Body of pancreas (tissue), 4 donors: ENCODE measurements at regions not wholly inside any gene's neighbourhood (a gene's known extent, or its start where the extent isn't known, plus 50 kb on each side); places are given as distances from the start of the nearest gene placed in this dataset.

Experiments
- ATAC-seq: fragments of 150-250 bp; one replicate; pipeline ENCODE4 v1.9.1; 2016
- DNase-seq, 4 donors: peaks; one replicate each; pipeline ENCODE4 v3.0.0-alpha.2; 2019
- H3K27ac ChIP-seq, 4 donors: fragments of 200-600 bp; sonication (generic); 1 replicate in 3 of 4; 2 replicates in 1 of 4; pipeline versions ENCODE4 v1.5.1 to v1.6.1; 2016 to 2019; ENCODE audit warnings: mild to moderate bottlenecking in 1 of 4, mixed read lengths in 1 of 4, moderate library complexity in 1 of 4
- H3K27me3 ChIP-seq, 2 donors: fragments of 200-600 bp; sonication (generic); one replicate each; pipeline ENCODE4 v1.6.0; 2016; ENCODE audit warnings: mild to moderate bottlenecking in 1 of 2
- H3K36me3 ChIP-seq, 2 donors: fragments of 200-600 bp; sonication (generic); replicated peaks in 1 of 2; 2 replicates each; pipeline ENCODE4 v1.5.1; 2016; ENCODE audit warnings: low read depth in 2 of 2; ENCODE audit not compliant: insufficient read depth in 1 of 2
- H3K4me1 ChIP-seq: fragments of 200-600 bp; sonication (generic); one replicate; pipeline ENCODE4 v1.6.0; 2016
- H3K4me3 ChIP-seq, 2 donors: fragments of 200-600 bp; sonication (generic); 1 replicate in 1 of 2; 2 replicates in 1 of 2; pipeline ENCODE4 v1.5.1; 2016 to 2019
- H3K9me3 ChIP-seq, 3 donors: fragments of 200-600 bp; sonication (generic); 1 replicate in 2 of 3; 2 replicates in 1 of 3; pipeline ENCODE4 v1.5.1; 2016
- CTCF ChIP-seq, 7 experiments: fragments of 450-650 bp in 4 of 7; fragments of 200-600 bp in 3 of 7; sonication (generic) in 3 of 7; IDR thresholded peaks; one replicate each; pipeline ENCODE4 v1.5.1; 2016 to 2019; ENCODE audit warnings: antibody characterized with exemption in 7 of 7
- POLR2A ChIP-seq, 3 donors: fragments of 450-650 bp; IDR thresholded peaks; one replicate each; pipeline ENCODE4 v1.6.1; 2016; ENCODE audit warnings: antibody characterized with exemption in 3 of 3, mild to moderate bottlenecking in 2 of 3
- WGBS, 2 donors: methylation state at CpG; one replicate each; pipeline ENCODE4 v1.1.5; 2017; 5-methylcytosine and 5-hydroxymethylcytosine counted together
- intact Hi-C: fragments of 100-400 bp; cut with DNase I; formaldehyde crosslinking; loops from one replicate; pipeline ENCODE4 v1.15.1; 2023

GRCh38 chr20:60505423-60505822 is 547.2 kb downstream of the CDH26 start:
- no peak overlapping the region for H3K27ac ChIP-seq
- DNase-seq: no peak
- no peaks in the 10 kb centered on the region for H3K9me3 ChIP-seq
- no peak for ATAC-seq
- H3K4me1 ChIP-seq: no peaks in the 10 kb centered on the region
- TF ChIP-seq CTCF (IDR thresholded peaks at IDR 0.05): no peak
- TF ChIP-seq POLR2A (IDR thresholded peaks at IDR 0.05): no peak
- H3K27me3 ChIP-seq: no peaks in the 10 kb centered on the region
- H3K36me3 ChIP-seq: no peaks in the 10 kb centered on the region
- WGBS, 2 donors: 56 to 60% methylated on average over 3 of the region's 3 CpGs
- H3K4me3 ChIP-seq: no peak overlapping the region
- intact Hi-C loops: no loop called here

GRCh38 chr20:60506061-60506460 is 547.8 kb downstream of the CDH26 start:
- DNase-seq: no peak

GRCh38 chr20:60507087-60507694 is 549.0 kb downstream of the CDH26 start:
- H3K27ac ChIP-seq: no peak overlapping the region
- intact Hi-C loops: no loop called here
- H3K9me3 ChIP-seq: no peaks in the 10 kb centered on the region
- WGBS, 2 donors: 39 to 43% methylated on average over 9 of the region's 9 CpGs
- ATAC-seq (no peak), DNase-seq (no peak)
- H3K4me1 ChIP-seq: no peaks in the 10 kb centered on the region
- TF ChIP-seq POLR2A (IDR thresholded peaks at IDR 0.05) (no peak), CTCF (IDR thresholded peaks at IDR 0.05) (no peak)
- H3K36me3 ChIP-seq: no peaks in the 10 kb centered on the region
- H3K27me3 ChIP-seq: no peaks in the 10 kb centered on the region
- no peak overlapping the region for H3K4me3 ChIP-seq

More at GRCh38 chr20:60506061-60506460, 547.8 kb downstream of the CDH26 start:
- intact Hi-C loops: no loop called here
- no peaks in the 10 kb centered on the region for H3K27me3 ChIP-seq
- no peaks in the 10 kb centered on the region for H3K4me1 ChIP-seq
- no peak overlapping the region for H3K4me3 ChIP-seq
- no peaks in the 10 kb centered on the region for H3K36me3 ChIP-seq
- TF ChIP-seq CTCF (IDR thresholded peaks at IDR 0.05): no peak
- no peak for TF ChIP-seq POLR2A (IDR thresholded peaks at IDR 0.05)
- no peaks in the 10 kb centered on the region for H3K9me3 ChIP-seq
- no peak for ATAC-seq
- H3K27ac ChIP-seq: no peak overlapping the region
- WGBS, 2 donors: 75 to 81% methylated on average over 3 of the region's 3 CpGs

GRCh38 chr20:60509407-60509806 is 551.2 kb downstream of the CDH26 start:
- TF ChIP-seq POLR2A (IDR thresholded peaks at IDR 0.05): no peak
- TF ChIP-seq CTCF (IDR thresholded peaks at IDR 0.05): no peak
- Histone ChIP-seq H3K27me3 (no peaks in the 10 kb centered on the region), H3K4me1 (no peaks in the 10 kb centered on the region), H3K9me3 (no peaks in the 10 kb centered on the region), H3K27ac (no peak overlapping the region), H3K36me3 (no peaks in the 10 kb centered on the region), H3K4me3 (no peak overlapping the region)
- ATAC-seq: no peak
- intact Hi-C loops: no loop called here
- 66 to 72% methylated on average over 4 of the region's 4 CpGs for WGBS, 2 donors
- DNase-seq: no peak

- H3K36me3 ChIP-seq: no peaks in the 10 kb centered on the region
- H3K27ac ChIP-seq: no peak overlapping the region
- no peaks in the 10 kb centered on the region for H3K27me3 ChIP-seq
- ATAC-seq: no peak
- DNase-seq: no peak
- TF ChIP-seq POLR2A (IDR thresholded peaks at IDR 0.05): no peak
- TF ChIP-seq CTCF (IDR thresholded peaks at IDR 0.05): no peak
- intact Hi-C loops: no loop called here
- H3K9me3 ChIP-seq: no peaks in the 10 kb centered on the region
- WGBS, 2 donors: 49 to 54% methylated on average over 4 of the region's 4 CpGs
- no peaks in the 10 kb centered on the region for H3K4me1 ChIP-seq
- H3K4me3 ChIP-seq: no peak overlapping the region
These were observed 552.1 kb downstream of the CDH26 start for GRCh38 chr20:60510356-60510755.
